ELF-1 (cell line): ENCODE measurements at regions not wholly inside any gene's neighbourhood (a gene's known extent, or its start where the extent isn't known, plus 50 kb on each side); places are given as distances from the start of the nearest gene placed in this dataset.

Source experiments
- DNase-seq: peaks from one replicate; pipeline ENCODE4 v3.0.0-alpha.2; 2016; ENCODE audit warnings: low read depth, low spot score

DNA sequence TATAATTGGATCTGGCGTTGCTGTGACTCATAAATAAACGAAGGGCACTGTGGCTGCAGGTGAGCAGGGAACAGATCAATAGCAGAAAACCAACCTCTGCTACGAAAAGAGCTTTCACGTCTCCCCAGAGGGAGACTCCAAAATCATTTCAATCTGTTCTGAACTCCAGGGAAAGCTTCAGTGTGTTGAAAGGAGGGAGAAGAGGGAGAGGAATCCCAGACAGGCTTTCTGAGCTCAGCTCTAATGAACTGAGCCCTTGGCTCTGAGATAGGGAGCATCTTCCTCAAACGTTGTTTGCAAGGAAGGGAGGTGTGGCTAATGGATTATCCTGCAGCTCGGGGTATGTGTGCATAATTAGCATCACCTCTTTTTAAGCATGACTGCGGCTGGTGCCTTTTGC is 288.0 kb upstream of the IRX4 start:
- no peak for DNase-seq

DNA sequence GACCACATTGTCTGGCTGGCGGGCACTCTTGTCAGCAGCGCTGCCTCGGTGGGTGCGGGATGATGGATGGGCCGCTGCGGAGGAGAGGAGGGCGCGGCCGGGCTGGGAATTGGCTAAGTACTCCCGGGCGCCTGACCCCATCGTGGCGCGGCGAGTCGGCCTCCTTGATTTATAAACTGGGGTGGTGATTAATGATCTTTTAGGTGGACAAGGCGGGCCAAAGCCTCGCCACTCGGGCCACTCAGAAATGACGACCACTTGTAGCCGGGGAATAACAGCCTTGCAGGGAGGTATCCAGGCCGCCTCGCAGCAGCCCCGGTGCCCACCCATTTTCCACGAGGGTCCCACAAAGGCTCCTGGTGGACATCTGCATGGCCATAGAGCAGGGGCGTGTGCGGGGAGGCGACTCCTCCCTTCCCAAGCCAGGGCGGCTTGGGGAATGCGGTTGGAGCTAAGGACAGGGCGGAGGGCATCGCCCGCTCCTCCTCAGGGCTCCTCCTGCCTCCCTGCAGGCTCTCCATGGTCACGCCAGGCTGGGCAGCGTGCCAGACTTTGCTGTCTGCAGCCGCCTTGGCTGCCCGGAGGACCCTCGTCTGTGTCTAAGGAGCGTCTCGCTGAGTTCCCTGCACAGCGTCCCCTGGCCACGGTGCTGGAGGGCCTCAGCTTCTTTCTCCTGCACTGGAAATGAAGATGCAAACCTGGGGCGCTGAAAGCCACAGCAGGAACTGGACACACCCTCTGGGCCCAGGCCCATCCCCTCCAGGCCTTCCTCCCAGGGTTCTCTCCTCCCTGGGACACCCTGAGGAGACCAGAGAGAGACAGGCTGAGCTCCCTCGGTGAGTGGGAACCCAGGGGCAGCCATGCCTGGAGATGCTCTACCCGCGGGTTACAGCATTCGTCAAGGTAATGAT is 287.4 kb upstream of the IRX4 start:
- DNase-seq: no peak

DNA sequence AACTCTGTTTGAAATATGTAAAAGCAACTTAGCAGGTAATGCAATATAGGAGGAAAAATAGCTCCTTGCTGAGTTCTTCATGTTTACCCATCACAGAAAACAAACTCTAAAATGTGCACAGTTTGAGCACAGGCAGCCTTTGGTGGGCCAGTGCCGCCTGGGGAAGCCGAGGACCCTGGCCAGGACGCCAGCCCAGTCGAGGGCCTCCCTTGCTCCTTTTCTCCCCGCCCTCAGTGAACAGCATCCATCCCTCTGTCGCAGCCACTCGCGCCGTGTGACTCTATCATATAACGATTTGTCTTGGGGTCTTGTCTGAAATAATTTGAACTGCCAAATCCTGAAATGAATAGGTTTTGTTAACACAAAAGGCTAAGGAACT is 286.7 kb upstream of the IRX4 start:
- DNase-seq: no peak

DNA sequence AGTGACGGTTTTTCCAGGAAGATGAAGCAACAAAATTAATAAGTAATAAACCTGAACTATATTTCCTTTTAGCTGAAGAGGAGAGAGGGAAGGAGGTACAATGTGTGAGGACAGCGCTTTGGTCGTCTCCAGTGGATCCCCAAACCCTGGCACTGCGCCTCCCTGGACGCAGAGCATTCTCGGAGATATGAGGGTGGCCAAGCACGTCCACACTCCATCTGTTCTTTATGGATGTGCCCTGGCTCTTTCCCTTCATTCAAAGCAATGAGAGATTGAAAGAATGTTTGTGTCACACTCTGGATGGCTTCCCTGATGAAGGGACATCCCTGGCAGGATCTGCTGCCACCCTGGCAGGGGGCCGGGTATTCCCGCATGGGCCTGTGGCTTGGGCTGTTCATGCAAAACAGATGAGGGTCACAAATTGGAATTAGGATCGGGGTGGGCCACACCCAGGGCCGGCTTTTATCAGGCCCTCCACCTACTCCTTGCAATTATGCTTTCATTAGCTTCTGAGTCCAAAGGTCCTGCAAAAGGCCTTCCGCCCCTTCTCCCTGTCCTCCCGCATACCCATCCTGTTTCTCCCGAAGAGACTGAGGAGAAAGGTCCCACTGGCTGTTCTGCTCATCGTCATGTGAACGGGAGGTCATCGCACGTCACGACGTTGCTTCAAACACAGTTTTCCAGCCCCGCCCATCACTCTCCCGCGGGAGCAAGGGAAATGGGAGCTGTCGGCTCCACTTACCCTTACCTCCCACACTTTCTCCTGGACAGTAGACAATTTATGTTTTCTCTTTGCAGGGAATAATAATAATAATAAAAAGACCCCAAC is 286.1 kb upstream of the IRX4 start:
- DNase-seq: no peak

DNA sequence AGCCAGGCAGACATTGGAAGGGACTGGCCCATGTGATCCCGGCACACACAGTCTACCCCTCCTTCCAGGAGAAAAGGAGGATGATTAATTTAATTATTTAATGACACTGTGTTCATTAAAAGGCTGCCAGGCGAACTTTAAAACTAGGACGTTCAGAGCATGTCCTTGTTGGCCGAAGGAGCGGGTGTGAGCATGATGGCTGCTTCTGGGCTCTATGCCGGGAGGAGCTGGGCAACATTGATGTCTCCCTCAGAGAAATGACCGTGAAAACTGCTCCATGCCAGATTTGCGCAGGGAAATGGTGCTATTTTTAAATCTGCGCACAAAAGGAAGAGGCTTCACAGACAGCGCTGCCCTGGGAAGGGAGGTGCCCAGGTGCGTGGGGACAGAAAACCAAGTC is 284.9 kb upstream of the IRX4 start:
- no peak for DNase-seq

DNA sequence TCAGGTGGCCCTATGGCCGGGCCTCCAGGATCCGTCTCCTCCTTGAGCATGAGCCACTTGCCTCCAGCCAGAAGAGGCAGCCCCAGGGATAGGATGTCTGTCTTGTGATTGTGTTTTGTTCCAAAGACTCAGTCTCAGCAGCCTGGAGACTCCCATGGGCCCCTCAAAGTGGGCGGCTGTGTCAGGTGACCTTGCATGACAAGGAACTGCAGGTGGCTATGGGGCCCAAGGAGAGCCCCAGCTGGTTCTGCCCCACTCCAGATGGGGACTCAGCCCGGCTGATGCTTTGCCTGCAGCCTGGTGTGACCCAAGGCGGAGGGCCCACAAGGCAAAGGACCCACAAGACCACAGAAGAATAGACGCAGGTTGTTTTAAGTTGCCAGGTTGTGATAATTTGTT is 284.3 kb upstream of the IRX4 start:
- DNase-seq: no peak

DNA sequence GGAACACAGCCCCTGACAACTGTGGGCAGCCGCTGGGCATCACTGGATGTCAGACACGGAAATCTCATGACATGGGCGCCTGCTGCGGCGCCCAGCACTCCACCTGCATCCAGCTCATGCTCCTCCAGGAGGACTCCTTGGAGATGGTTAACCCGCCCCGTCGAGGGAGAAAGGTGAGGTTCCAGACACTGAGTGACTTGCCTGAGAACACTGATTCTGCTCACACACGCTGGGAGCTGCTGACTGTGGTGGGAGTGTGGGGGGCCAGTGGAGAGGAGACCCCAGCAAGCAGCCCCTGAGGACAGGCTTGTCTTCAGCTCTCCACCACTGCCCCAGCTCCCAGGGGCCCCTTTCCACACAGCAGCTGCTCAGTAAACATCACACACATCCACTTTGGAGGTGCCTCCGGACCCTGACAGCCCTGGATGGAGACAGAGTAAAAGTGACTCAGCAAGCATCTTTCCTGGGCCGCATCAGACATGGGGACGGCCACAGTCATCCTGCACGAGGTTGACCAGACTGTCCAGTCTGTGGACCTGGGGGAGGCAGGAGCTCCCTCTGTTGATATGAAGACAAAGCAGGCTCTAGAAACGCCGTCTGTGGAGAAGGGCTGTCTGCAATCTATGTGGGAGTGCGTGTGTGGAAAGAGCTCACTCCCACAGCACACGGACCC is 283.7 kb upstream of the IRX4 start:
- no peak for DNase-seq

DNA sequence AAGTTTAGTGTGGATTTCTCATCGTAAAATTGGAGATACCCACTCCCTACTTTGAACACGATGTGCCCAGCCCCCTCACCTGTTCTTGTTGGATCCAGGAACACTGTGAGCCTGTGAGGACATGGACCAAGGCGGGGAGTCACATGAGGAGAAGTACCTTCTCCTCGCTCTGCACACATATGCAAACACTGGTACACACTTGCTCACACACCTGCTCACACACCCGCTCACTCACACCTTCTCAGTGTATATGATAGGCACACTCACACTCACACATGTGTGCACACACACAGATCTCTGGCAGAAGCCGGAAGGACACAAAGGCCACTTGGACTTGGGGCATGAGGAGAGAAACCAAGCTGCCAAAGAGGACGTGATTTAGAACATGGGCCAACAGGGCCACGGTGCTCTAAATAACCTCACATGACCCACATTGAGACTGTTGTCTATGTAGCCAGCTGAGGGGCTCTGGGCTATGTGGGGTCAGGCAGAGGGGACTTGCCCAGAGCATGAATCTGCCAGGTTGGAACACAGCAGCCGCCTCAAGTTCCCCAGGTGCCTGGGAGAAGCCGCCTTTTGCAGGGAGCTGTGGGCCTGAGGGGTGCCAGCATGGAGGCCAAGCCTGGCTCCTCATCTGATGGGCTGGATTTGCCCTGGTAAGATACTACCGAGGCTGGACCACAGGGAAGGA is 283.0 kb upstream of the IRX4 start:
- no peak for DNase-seq

DNA sequence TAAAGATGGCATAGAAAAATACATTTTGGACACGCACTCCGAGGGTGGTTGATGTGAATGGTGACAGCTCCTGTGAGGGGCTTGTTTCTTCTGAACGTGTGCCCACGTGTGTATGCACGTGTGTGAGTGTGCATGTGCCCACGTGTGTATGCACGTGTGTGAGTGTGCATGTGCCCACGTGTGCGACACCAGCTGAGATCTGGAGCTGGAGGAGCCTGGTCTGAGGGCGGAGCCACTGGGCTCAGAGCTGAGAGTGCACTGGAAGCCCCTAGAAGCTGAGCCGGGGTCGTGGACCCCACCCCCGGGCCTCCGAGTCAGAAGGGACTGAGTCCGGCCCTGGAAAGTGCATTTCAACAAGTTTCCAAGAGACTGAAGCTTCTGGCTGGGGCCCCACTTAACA is 282.5 kb upstream of the IRX4 start:
- no peak for DNase-seq

DNA sequence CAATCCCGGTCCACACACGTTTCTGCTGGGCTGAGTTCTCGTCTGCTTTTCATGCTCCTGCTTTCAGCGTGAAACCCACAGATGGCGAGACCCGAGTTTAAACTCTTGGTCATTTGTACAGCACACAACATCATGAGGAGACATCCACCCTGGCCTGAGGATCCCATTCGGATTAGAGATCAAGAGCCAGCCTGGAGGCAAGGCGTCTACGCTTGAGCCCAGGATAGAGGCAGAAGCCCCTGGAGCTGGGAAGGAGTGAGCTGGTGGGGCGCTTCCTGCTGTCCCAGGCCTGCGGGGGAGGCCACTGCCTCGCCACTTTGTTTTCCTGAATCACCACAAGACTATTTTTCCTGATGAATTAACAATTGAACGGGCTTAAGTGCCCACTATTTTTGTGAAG is 281.9 kb upstream of the IRX4 start:
- peak; percentile 32 for DNase-seq

DNA sequence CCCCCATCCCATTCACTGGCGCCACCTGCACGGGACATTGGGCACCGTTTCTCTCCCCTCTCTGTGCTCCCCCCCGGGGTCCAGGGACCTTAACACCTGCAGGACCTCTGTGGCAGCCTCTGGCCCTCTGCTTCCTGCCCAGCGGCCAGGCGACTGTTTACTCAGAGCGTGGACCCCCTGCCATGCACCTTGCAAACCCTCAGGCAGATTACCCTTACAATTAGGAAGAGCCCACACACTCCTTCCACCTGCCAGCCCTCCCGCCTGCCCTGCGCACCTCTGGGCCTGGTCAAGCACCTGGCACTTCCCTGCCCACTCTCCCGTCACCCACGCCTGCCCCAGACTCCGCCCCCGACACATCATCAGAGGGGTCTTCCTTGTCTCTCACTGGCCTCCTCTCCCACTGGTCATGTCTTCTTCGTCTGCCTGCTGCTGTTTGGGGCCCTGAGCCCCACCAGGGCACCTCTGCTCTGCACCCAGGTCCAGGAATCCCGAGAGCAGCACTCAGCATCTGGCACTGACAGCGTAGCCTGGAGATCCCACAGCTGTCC is 281.3 kb upstream of the IRX4 start:
- DNase-seq: peak; percentile 18

DNA sequence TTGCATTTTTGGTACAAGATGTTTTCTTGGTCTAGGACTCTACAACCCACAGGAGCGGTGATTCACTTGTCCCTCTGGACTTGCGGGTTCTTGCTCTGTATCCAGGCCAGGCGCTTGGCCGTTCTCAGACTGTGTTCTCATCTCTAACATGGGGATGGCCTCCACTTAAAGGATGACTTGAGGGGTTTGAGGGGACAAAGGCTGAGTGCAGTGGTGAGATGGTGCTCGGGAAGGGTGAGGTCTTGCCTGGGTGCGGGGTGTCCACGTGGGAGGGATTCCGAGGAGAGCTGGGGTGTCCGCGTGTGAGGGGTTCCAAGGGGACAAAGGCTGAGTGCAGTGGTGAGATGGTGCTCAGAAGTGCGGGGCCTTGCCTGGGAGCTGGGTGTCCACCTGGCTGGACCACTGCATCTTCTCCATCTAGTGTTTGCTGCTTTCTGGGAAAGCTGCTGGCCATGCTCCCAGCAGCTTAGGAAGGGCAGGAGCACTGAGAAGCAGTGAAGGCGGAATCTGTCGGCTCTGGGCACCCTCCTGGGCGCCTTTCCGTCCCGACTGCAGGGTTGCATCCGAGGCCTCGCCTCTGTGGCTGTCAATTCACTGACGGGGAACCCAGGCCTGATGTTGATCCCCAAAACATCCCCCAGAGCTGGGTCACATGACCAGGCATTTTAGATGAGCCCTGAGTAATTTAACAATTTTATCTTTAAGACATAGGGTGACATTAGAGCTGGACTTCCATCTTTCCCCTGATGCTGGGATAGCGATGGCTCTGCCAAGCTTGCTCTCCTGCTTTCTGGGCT is 280.5 kb upstream of the IRX4 start:
- DNase-seq: no peak

DNA sequence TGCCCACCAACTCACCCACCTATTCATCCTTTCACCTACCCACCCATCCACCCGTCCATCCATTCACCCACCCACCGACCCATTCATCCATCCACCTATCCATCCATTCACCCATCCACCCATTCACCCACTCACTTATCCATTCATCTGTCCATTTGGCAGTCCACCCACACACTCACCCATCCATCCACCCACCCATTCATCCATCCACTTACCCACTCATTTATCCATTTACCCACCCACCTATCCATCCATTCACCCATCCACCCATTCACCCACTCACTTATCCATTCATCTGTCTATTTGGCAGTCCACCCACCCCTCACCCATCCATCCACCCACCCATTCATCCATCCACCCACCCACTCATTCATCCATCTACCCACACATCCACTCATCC is 278.1 kb upstream of the IRX4 start:
- DNase-seq: no peak

DNA sequence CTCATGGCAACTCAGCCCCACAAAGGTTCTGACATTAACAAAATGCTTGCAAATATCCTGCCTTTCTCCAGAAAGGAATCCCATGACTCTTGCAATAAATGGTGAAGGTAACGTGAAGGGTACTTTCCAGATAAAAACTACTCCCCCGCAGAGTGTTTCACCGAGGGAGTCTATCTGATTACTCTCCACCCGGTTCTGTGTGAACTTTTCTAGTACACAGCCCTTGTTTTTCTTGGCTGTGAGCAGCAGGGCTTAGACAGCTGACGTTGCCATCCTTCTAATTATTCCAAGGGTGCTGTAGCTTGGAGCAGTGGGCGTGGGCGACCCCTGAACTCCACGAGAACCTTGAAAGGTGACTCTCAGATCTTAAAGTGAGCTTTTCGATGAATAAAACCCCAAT is 276.0 kb upstream of the IRX4 start:
- DNase-seq: no peak

DNA sequence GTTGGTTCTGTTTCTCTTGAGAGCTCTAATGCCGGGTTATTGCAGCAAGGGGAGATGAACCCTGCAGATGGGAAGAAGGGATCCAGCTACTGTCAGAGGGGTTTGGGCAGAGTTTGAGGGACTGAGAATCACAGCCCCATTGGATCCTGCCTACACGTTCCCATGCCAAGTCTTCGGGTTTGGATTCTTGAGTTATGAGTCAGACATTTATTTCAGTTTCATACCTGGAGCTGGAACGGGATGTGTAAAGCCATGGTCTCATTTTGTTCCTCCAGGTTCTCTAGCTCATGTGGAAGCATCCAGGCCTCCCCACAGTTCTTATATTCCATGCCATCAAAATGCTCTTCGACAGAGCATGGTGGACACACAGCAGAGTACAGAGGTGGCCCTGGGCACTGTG is 275.4 kb upstream of the IRX4 start:
- no peak for DNase-seq

DNA sequence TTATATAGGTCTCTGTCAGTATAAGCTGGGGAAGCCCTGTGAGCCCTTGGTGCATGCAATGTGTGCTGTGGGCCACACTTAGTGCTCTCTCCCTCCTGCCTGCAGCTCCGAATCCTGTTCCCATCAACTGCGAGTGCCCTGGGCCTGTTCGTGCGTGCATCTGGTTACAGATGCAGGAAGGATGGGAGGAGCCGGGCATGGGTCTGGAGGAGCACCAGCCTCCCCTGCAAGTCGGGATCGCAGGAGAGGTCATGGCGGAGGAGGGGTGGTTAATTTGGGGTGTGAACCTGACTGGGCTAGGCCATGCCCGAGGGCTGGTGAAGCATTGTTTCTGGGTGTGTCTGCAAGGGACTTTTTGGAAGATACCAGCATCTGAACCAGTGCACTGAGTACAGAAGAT is 274.6 kb upstream of the IRX4 start:
- DNase-seq: no peak

DNA sequence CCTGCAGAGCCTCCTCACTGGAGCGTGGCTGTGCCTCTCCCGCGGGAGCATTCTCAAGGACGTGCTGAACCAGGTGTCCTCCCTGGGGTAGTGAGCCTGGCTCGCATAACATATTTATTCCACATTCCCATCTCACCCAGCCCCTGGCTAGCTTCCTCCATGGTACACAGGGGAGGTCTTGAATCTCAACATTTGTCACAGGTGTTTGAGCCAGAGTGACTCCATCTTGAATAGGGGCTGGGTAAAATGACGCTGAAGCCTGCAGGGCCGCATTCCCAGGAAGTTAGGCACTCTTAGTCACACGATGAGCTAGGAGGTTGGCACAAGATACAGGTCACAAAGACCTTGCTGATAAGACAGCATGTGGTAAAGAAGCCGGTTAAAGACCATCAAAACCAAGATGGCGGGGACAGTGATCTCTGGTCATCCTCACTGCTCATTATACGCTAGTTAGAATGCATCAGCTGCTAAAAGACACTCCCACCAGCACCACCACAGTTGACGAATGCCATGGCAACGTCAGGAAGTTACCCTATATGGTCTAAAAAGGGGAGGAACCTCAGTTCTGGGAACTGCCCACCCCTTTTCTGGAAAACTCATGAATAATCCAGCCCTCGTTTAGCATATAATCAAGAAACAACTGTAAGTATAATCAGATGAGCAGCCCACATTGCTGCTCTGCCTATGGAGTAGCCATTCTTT is 273.8 kb upstream of the IRX4 start:
- no peak for DNase-seq

DNA sequence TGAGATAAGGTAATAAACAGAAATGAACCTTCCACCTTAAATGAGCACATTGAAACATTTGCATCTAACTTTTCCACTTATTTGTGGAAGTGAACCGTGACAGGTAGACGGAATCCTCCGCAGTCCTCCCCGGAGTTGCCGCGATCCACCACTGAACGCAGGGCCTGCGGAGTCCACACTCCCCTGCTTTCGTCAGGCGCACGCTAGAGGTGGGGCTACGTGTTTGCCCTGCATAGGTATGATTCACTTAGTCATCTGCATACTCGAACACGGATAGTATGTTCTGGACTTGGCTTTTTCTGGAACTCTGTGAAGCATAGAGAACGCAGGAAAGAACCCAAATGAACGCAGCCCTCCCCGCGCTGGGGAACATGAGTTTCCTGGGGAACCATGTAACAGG is 272.8 kb upstream of the IRX4 start:
- DNase-seq: no peak

DNA sequence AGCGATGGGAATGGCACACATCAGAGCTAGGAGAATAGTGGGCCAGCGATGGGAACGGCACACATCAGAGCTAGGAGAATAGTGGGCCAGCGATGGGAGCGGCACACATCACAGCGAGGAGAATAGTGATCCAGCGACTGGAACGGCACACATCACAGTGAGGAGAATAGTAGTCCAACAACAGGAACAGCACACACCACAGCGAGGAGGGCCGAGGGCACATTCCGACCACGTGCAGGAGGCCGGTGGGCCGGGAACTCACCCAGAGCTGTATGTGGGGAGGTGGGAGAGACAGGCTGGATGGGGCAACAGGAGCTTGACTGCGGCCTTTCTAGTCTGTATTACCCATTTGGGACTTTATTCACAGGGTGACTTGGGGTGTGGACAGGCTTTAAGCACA is 271.1 kb upstream of the IRX4 start:
- no peak for DNase-seq

DNA sequence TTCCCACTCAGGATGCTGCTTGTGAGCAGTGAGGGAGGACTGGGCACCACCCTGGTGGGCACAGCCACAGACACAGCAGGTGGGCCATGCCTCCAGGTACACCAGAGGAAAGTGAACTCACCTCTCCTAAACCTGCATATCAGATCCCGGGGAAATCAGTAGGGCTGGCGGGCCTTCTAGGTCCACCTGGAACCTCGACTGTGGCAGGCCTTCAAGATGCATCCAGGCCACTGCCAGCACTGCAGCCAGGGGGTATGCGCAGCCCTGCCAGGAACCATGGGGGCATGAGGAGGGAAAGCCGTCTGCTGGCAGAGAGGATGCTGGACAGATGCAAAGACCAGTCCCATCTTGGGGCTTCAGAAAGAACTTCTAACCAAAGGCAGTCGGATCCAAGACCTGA is 270.6 kb upstream of the IRX4 start:
- DNase-seq: no peak
